GM18907 (cell line): ENCODE measurements at regions not wholly inside any gene's neighbourhood (a gene's known extent, or its start where the extent isn't known, plus 50 kb on each side); places are given as distances from the start of the nearest gene placed in this dataset.

Source experiments
- ATAC-seq: cut with Tn5 transposase; IDR thresholded peaks from one replicate; pipeline ENCODE4 v1.9.1; 2021; ENCODE audit warnings: mild to moderate bottlenecking, moderate library complexity; ENCODE audit not compliant: unreplicated experiment

DNA sequence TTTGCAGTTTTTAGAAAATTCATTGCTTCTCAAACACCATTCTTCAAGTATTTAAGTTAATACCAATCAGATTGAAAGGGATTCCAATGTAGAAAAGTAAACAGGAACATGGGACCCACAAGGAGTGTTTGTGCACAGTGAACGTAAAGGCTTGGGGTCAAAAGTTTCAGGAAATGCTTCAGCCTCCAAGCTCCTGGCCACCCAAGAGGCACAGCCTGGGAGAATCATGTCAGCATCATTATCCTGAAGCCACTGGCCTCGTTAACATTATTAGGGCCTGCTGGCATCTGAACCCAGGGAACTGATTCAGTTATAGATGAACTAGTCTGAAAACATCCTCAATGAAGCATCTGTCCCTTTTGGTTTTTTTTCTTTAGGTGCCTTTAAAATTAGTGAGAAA, 122.9 kb downstream of the NXNL2 start:
- ATAC-seq, result no peak

DNA sequence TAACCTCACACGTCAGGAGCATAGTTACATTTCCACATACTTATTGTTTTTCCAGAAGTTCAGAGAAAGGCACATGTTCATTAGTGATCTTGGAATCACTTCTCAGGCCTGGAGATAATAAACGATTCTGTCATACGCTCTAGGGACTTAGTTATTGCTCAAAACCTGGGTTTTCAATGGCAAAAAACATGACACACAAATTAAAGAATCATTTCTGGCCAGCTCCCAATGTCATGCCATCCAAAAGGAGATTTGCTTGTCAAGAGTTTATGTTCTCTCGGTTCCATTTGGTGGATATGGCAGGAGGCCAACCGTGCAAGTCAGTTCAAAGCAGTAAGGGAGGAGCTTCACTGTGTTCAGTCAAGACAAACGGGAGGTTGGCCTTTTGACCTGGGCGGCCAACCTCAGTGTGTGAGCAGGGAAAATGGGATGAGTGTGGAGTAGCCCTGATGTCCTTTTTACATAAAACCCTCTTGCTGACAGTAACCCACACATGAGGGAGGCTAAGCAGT, 123.4 kb downstream of the NXNL2 start:
- ATAC-seq, result no peak

DNA sequence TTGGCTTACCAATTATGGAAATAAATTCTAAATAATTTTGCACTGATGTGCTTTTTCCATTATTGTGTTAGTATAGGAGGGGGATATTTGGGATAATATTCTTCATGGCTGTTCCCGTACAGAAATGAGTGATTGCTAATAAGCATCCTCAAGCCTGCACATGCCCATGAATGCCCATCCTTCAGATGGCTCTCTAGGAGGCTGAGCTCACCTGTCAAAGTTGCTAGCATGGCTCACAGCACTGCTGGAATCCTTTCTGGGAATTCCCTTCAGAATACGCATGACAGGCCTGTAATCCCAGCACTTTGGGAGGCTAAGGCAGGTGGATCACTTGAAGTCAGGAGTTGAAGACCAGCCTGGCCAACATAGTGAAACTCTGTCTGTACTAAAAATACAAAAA, 124.1 kb downstream of the NXNL2 start:
- no peak for ATAC-seq

DNA sequence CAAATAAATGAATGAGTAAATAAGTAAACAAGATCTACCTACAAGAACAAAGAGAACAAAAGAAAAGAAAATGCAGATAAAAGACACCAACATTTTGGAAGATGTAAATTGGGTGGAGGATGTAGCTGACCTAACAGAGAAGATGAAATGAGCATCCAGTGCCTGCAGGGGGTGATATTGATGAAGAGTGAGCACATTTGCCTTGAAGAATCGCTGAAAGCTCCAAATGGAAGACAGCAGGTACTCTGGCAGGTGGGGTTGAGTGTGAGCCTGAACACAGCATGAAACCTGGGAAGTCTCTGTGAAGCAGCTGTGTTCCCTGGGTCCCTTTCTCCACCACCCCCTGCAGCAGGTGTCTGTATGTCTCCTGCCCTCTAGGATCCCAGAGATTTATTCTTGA, 125.6 kb downstream of the NXNL2 start:
- no peak for ATAC-seq

DNA sequence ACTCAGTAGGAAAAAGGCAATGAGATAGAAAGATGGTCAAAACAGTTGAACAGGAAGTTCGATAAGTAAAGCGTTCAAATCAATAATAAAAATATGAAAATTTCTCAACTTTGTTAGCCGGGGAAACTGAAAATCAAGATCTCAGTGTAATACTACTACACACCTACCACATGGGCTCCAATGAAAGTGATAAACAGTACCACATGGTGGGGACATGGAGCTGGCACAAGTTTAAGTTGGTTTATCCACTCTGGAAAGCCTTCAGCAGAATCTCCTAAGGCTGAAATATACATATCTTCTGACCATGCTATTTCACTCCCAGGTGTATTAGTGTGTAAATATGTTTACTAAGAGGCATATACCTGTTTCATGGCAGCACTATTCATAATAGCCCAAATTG, 126.8 kb downstream of the NXNL2 start:
- ATAC-seq, result no peak

DNA sequence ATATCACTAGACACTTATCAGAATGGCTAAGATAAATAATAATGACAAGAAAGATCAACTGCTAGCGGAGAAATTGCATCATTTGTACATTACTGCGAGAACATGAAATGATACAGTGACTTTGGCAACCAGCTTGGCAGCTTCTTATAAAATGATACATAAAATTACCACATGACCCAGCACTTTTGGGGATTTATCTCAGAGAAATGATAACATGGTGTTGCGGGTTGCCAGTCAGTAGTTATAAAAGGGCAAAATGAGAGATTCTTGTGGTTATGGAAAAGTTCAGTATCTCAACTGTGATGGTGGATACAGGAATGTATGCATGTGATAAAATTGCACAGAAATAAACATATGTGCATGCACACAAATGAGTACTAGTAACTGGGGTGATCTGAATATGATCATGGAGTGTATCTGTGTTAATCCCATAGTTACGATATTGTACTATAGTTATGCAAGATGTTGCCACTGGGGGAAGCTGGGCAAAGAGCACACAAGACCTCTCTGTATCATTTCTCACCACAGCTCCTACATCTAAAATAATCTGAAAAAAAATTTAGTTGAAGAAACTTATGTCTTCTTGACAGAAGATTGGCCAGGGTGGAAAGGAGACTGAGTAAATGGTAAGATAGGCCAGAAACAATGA, 128.9 kb downstream of the NXNL2 start:
- ATAC-seq, result no peak

DNA sequence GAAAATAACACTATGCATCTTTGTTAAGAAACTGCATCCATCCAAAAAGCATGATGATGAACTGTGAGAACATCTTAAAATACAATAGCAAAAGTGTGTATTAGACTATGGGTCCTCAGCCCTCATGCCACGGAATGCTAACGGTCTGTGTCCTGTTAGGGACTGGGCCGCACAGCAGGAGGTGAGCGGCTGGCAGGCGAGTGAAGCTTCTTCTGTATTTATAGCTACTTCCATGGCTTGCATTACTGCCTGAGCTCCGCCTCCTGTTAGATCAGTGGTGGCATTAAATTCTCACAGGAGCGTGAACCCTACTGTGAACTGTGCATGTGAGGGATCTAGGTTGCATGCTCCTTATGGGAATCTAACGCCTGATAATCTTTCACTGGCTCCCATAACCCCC, 129.8 kb downstream of the NXNL2 start:
- ATAC-seq, result no peak

DNA sequence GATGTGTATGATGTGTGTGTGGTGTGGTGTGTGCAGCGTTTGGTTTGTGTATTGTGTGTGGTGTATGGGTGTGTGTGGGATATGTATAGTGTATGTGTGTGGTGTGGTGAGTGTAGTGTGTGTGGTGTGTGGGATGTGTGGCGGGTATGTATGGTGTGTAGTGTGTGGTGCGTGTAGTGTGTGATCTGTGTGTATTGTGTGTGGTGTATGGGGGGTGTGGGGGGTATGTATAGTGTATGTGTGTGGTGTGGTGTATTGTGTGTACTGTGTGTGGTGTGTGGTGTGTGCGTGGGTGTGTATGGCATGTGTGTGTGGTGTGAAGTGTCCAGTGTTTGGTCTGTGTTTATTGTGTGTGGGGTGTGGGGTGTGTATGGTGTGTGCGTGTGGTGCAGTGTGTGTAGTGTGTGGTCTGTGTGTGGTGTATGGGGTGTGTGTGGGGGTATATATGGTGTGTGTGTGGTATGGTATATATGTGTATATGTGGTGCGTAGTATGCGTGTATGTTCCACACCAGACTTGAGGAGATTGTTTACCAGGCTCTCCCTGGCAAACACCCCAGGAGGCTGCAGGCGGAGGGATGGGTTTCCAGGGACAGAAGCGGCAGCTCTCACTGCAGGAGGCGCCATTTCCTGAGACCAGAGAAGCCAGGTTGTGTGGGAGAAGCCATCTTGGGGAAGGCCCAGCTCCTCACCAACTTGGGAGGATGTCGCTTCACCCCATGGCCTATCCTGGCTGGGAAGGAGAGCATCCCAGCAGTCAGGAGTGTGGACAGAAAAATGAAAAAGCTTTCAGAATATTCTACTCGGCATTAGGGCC, 138.1 kb downstream of the NXNL2 start:
- no peak for ATAC-seq

DNA sequence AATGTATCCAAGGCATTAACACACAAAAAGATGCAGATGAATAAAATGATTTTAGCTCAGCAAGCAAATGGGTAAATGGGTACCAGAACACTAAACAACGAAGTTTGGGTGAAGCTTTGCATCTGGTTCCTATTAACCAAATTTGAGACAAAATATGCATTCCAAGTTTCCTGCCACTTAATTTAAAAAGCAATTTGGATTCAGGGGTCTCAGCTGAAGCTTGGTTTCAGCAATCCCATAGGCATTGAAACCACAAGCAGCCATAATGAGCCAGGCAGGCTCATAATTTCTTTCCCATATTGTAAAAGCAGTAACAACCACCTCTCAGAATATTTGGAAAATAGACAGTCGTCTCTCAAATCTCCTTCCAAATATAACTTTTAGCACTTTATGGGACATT, 138.9 kb downstream of the NXNL2 start:
- no peak for ATAC-seq

DNA sequence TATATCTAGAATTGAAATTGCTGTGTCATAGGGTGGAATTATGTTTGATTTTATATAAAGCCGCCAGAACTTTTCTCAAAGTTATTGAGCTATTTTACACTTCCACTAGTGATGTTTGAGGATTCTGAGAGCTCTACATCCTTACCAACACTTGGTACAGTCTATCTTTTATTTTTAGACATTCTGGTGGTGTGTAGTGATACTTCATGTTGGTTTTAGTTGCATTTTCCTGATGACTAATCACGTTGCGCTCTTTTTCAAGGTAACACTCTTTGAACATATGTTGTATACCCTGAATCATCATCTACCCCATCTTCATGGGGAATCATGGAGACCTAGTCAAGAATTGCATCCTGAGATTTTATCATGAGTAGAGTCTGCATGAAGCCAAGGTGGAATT, 141.7 kb downstream of the NXNL2 start:
- no peak for ATAC-seq

DNA sequence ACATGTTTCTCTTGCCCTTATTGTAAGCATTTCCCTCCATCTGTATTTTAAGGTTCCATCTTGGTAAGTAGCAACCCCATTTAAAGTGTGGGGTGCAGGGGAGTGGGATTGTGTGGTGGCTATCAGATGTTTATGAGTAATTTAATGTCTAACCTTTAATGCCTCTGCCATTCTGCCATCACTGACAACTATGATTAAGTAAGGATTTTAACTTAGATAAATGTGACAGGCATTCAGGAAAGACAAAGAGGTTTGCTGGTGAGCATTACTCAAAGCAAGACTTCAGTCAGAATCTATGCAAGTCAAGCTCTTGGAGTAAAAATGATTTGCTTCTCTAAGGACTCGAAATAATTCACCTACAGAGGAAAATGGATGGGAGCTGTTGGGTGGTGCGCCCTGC, 143.0 kb downstream of the NXNL2 start:
- no peak for ATAC-seq

DNA sequence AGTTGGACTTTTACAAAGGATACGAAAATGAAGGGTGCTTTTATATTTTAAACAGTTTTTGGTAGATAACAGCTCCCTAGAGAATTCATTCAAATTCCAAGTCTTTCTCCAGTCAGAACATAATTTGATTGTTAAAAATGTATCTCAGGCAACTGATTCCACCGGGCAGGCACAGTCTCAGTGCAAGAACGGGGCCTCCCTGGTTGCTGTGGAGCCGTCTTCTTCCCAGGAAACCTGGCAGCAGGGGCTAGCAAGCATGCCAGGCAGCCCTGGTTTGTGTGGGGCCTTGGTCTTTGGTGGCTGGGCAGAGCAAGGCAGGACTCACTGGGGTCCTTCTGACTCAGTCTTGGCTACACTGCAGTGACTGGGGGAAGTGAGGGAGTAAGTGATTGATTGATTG, 143.5 kb downstream of the NXNL2 start:
- ATAC-seq, result no peak

DNA sequence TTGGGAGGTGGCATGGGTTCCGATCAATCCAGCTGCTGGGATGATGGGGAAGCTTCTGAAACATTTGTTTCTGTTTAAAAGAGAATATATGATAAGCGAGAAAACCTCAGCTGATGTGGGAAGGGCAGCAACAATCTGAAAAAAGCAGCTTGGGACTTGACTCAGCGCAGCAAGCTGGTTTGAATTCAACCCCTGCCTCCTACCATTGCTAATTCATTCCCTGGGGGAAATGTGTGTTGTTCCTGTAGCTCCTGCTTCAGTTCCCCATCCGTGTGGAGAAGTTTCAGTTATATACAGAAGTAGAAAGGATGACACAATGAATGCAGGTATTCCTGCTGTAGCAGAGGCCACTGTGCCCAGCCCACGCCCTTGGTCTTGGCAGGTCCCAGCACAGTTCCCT, 145.1 kb downstream of the NXNL2 start:
- no peak for ATAC-seq

DNA sequence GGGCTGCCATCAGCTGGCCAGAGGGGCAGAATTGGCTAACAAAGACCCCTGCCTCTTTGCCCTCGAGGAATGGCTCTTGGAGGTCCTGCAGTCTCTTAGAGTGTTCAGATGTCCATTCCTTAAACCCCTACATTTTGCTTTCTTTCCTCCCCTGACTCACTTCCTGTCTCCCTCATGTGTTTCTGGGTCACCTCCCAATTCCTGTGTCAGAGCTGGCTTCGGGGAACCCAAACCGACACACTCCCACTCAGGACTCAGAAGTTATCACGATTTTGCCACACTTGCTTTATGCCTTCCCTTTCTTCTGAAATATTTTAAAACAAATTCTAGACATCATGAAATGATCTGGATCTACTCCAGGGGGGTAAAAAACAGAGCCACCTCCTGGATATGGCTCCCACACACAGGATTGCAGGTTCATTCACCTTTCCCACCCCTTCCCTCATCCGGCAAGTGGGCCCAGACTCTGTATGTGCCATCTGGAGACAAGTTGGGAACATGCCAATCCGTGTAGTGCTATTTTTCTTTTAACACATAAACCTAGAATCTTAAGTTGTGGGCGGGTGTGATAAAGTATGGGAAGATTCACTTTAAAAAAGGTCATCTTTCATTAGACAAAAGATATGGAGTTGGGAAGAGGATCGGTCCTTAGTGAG, 145.7 kb downstream of the NXNL2 start:
- ATAC-seq, result no peak

DNA sequence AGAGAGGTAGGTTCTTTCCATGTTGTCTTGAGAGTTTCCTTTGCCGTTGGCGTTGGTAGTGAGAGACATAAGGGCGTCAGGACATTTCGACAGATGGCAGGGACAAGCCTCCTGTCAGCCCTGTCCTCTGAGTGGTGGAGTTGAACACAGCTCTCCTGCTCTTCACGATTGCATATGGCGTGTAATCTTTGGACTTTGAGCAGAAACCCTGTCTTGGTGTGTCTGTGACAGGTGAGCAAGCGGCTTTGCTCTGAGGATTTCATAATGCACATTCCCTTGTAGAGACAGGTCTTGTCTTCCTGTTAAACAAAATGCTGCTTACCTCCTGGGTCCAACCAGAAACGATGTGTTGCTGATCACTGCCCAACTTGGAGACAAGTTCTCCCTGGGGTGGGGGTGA, 146.5 kb downstream of the NXNL2 start:
- ATAC-seq, result no peak

DNA sequence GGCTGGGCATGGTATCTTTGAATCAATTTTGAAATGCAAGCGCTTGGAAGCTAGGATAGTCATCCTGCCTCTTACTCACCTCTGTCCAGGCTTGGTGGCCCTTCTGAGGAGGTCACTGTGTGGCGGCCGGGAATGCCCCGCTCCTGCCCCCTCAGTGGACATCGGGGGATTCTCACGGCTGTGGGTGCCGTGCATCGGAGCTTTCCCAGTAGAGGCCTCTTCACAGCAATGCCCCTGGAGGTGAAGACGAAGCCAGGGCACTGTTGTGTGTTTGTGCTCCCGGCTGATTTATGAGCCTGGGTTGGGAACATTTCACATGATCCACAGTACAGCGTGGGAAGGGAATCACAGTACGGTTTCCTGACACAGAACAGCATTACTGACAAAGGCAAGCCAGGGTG, 147.5 kb downstream of the NXNL2 start:
- ATAC-seq, result no peak

DNA sequence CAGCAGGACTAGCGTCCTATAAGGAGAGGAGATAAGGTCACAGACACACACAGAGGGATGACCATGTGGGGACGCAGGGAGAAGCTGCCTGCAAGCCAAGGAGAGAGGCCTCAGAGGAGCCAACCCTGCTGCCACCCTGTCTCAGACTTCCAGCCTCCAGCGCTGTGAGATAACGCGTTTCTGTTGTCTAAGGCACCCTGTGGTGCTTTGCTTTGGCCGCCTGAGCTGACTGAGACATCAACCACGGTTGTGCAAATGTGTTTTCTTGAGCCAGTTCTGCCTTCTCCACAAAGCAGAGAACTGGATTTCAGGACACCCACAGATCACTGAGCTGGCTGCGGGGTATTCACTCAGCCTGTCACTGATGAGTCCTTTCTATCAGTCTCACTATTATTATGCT, 149.1 kb downstream of the NXNL2 start:
- ATAC-seq, result no peak

DNA sequence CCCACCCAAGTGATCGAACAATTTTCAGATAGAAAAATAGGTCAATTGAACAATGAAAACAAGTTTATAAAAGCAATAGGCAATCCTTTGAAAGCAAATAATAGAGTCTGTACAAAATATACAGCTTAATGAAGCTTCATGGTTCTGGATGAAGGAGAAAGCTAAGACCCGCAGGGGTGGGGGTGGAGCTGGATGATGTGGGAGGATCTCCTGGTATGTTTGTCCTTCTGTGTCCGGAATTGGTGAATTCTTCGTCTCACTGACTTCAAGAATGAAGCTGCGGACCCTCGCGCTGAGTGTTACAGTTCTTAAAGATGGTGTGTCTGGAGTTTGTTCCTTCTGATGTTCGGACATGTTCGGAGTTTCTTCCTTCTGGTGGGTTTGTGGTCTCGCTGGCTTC, 149.9 kb downstream of the NXNL2 start:
- no peak for ATAC-seq

DNA sequence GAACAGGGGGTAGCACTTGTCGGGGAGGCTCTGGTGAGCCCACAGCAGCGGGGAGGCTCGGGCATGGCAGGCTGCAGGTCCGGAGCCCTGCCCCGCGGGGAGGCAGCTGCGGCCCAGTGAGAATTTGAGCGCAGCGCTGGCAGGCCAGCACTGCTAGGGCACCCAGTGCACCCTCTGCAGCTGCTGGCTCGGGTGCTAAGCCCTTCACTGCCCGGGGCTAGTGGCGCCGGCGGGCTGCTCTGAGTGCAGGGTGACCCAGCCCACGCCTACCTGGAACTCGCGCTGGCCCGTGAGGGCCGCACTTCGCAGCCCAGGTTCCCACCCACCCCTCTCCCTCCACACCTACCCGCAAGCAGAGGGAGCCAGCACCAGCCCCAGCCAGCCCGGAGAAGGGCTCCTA, 151.0 kb downstream of the NXNL2 start:
- ATAC-seq, result no peak

DNA sequence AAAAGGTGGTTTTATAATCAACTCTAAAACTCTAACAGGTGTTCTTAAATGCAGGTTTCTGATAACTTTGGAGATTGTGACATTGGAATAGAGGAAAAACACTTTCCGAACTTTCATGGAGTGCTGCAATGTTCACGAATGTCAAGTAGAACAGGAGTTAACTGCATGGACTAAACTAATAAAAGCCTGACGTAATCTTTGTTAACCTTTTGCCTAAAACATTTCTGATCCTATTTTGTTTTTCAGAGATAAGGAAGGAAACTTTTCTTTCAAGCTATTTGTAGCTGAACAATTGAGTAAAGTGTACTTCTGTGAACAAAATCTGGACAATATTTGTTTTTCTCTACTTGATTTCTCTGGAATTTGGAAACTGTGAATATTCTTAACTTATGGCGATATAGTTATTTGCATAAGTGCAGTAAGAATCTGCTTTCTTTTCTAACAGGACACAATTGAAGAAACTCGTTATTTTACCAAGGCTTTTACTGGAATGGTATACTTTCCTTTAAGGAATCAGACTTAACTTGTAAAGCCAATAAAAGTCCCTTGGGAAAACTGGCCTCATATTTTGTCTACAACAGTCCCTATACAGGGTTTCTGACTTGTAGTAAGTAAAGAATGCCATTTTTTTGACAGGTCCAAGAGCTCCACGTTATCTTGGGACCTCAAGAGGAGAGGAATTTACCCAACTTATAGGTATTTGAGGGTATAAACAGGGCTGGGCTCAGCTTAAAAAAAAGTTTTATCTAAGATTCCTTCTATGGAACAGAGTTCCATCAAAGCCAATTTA, 154.7 kb downstream of the NXNL2 start:
- ATAC-seq, result no peak

DNA sequence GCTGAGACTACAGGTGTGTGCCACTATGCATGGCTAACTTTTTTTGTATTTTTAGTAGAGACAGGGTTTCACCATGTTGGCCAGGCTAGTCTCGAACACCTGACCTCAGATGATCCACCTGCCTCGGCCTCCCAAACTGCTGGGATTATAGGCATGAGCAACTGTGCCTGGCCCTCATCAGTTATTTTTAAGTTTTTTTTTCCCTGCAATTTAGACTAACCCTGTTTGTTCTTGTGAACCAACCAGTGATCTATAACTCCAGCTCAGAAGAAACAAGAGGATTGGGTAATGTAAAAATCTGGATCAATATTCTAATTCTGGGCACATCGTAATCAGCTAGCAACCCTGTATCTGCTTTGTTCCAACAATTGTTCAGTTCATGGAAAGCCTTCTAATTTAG, 155.7 kb downstream of the NXNL2 start:
- ATAC-seq, result no peak
